Stomach (tissue), 8 donors: ENCODE measurements at regions not wholly inside any gene's neighbourhood (a gene's known extent, or its start where the extent isn't known, plus 50 kb on each side); places are given as distances from the start of the nearest gene placed in this dataset.

ENCODE experiments used
- DNase-seq, 2 donors: peaks; one replicate each; pipeline versions ENCODE4 v3.0.0 to v3.0.0-alpha.2; 2013 to 2019
- H3K27ac ChIP-seq, 5 donors: fragments of 200-600 bp in 4 of 5; sonication (generic) in 4 of 5; one replicate each; pipeline ENCODE4 v1.5.1; 2013 to 2019; ENCODE audit warnings: mild to moderate bottlenecking in 1 of 5, moderate library complexity in 1 of 5
- H3K27me3 ChIP-seq, 3 donors: fragments of 200-600 bp; sonication (generic); one replicate each; pipeline ENCODE4 v1.5.1; 2017 to 2019; ENCODE audit warnings: mixed run types in 1 of 3
- H3K36me3 ChIP-seq, 4 donors: fragments of 200-600 bp; sonication (generic); 1 replicate in 3 of 4; 2 replicates in 1 of 4; pipeline ENCODE4 v1.5.1; 2016 to 2019
- H3K4me1 ChIP-seq, 4 donors: fragments of 200-600 bp; sonication (generic); one replicate each; pipeline ENCODE4 v1.5.1; 2016 to 2019
- H3K4me3 ChIP-seq, 4 donors: fragments of 200-600 bp; sonication (generic) in 3 of 4; one replicate each; pipeline ENCODE4 v1.5.1; 2016 to 2019; ENCODE audit warnings: mild to moderate bottlenecking in 1 of 4
- H3K9me3 ChIP-seq, 4 donors: fragments of 200-600 bp; sonication (generic); one replicate each; pipeline ENCODE4 v1.5.1; 2016 to 2019
- EP300 ChIP-seq: sonication (generic); formaldehyde crosslinking; IDR thresholded peaks from one replicate; pipeline ENCODE4 v1.6.1; 2017; ENCODE audit warnings: antibody characterized with exemption
- POLR2A ChIP-seq, 4 donors: fragments of 450-650 bp; IDR thresholded peaks; one replicate each; pipeline ENCODE4 v1.6.1; 2016; ENCODE audit warnings: antibody characterized with exemption in 4 of 4, control low read depth in 2 of 4, mild to moderate bottlenecking in 1 of 4, moderate library complexity in 1 of 4
- POLR2AphosphoS5 ChIP-seq, 3 donors: sonication (generic); formaldehyde crosslinking; IDR thresholded peaks; one replicate each; pipeline ENCODE4 v1.6.1; 2016; ENCODE audit warnings: antibody characterized with exemption in 3 of 3
- WGBS, 5 donors: extraction: QIAGEN DNeasy Blood & Tissue Kit in 3 of 5; methylation state at CpG; one replicate each; pipeline versions ENCODE4 v1.1.5 to v1.1.7; 2013 to 2018; 5-methylcytosine and 5-hydroxymethylcytosine counted together
- intact Hi-C: fragments of 100-400 bp; cut with DNase I; formaldehyde crosslinking; loops from one replicate; pipeline ENCODE4 v1.15.1; 2023; ENCODE audit warnings: low total_unique reads
- TF ChIP-seq, protein P1 (sequence below), 7 experiments: fragments of 450-650 bp in 4 of 7; fragments of 200-600 bp in 3 of 7; sonication (generic) in 3 of 7; IDR thresholded peaks; one replicate each; pipeline ENCODE4 v1.5.1; 2016 to 2019; ENCODE audit warnings: antibody characterized with exemption in 7 of 7, control low read depth in 2 of 7, mild to moderate bottlenecking in 1 of 7
- donor health status: healthy with polysubstance abuse.
- donor health status: Bipolar disorder and iron deficiency.
- donor health status: healthy.

DNA sequence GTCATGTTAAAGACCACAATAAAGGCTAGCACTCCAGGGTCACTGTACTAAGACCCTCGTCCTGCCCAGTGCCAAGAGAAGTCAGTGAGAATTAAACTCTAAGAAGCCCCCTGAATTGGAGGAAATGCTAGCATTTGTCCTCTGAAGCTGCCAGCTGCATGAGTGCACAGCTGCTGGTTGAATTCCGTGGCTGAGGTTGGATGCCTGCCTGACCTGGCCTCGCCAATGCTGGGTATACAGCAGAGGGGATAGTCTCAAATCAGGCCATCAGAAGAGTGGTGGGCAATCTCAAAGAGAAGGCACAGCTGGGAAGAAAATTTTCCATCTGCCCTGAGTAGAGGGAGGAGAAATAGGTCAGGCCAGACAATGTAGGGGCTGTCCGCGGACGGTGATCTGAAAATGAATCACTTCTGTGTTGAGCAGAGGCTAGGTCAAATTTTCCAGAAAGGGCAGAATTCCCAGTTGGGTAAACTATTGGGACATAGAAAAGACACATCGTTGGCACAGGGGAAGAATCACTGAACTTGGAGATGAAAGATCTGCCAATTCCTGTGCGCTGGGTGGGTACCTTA is 110.5 kb upstream of the AGAP1 start:
- Histone ChIP-seq H3K36me3 (no peaks in the 10 kb centered on the region), H3K27ac (no peak overlapping the region), H3K4me3 (no peak overlapping the region), H3K9me3 (no peaks in the 10 kb centered on the region), H3K4me1 (no peaks in the 10 kb centered on the region), H3K27me3 (peaks cover 0 to 9% (median 0%) of the 10 kb centered on the region in 3 donors)
- DNase-seq = no peak
- intact Hi-C loops = no loop called here
- 87 to 91% (median 90%) methylated on average over 8 of the region's 8 CpGs for WGBS, 5 donors
- no peak for TF ChIP-seq EP300

DNA sequence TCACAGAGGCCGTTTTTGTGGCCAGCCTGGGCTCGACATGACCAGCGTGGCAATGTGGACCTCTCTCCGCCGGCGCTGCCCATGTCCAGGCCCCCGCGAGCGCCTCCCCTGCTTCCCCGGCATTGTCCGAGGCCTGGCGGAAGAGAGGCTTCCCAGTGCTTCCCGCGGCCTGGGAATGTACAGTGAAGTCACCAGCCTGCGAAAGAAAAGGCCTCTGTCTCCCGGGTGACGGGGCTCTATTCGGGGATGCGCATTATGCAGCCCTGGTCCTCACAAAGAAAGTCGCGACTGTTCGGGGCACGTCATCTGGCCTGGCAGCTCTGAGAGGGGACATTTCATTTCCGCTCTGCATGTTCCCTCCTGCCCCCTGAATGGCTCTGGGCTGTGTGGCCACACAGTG is 109.2 kb upstream of the AGAP1 start:
- no peaks in the 10 kb centered on the region for H3K36me3 ChIP-seq
- WGBS, 5 donors = 78 to 86% (median 85%) methylated on average over 23 to 24 of the region's 24 CpGs
- H3K4me3 ChIP-seq = no peak overlapping the region
- intact Hi-C loops = no loop called here
- H3K27ac ChIP-seq = no peak overlapping the region
- DNase-seq = peak in 1 of 2 donors; percentile 47
- H3K27me3 ChIP-seq = peaks cover 0 to 9% (median 0%) of the 10 kb centered on the region in 3 donors
- no peaks in the 10 kb centered on the region for H3K9me3 ChIP-seq
- no peaks in the 10 kb centered on the region for H3K4me1 ChIP-seq
- no peak for TF ChIP-seq POLR2AphosphoS5 (IDR thresholded peaks at IDR 0.05)
- no peak for TF ChIP-seq EP300
- no peak for TF ChIP-seq POLR2A (IDR thresholded peaks at IDR 0.05)
- TF ChIP-seq, protein P1, sequence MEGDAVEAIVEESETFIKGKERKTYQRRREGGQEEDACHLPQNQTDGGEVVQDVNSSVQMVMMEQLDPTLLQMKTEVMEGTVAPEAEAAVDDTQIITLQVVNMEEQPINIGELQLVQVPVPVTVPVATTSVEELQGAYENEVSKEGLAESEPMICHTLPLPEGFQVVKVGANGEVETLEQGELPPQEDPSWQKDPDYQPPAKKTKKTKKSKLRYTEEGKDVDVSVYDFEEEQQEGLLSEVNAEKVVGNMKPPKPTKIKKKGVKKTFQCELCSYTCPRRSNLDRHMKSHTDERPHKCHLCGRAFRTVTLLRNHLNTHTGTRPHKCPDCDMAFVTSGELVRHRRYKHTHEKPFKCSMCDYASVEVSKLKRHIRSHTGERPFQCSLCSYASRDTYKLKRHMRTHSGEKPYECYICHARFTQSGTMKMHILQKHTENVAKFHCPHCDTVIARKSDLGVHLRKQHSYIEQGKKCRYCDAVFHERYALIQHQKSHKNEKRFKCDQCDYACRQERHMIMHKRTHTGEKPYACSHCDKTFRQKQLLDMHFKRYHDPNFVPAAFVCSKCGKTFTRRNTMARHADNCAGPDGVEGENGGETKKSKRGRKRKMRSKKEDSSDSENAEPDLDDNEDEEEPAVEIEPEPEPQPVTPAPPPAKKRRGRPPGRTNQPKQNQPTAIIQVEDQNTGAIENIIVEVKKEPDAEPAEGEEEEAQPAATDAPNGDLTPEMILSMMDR (IDR thresholded peaks at IDR 0.05) = no peak

DNA sequence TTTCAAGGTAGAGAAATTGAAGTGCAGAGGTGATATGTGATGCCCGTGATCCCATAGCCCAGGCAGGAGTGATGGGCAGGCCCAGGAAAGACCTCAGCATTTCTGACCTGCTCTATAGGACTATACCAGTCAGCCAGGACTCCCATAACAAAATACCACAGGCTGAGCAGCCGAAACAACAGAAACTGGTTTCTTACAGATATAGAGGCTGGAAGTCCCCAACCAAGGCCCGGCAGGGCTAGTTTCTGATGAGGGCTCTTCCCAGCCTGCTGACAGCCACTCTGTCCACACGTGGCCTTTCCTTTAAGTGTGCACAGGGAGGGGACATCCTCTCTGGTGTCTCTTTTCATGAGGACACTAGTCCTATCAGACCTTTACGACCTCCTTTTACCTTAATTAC is 104.2 kb upstream of the AGAP1 start:
- Histone ChIP-seq H3K4me3 (no peak overlapping the region), H3K27me3 (peaks cover 0 to 25% (median 0%) of the 10 kb centered on the region in 3 donors), H3K27ac (no peak overlapping the region), H3K9me3 (no peaks in the 10 kb centered on the region), H3K4me1 (no peaks in the 10 kb centered on the region), H3K36me3 (no peaks in the 10 kb centered on the region)
- TF ChIP-seq, protein P1 (IDR thresholded peaks at IDR 0.05) = no peak
- TF ChIP-seq POLR2AphosphoS5 (IDR thresholded peaks at IDR 0.05) (no peak), POLR2A (IDR thresholded peaks at IDR 0.05) (no peak), EP300 (no peak)
- intact Hi-C loops = no loop called here
- DNase-seq = no peak
- WGBS, 5 donors = 86 to 91% (median 88%) methylated on average over 5 of the region's 5 CpGs

DNA sequence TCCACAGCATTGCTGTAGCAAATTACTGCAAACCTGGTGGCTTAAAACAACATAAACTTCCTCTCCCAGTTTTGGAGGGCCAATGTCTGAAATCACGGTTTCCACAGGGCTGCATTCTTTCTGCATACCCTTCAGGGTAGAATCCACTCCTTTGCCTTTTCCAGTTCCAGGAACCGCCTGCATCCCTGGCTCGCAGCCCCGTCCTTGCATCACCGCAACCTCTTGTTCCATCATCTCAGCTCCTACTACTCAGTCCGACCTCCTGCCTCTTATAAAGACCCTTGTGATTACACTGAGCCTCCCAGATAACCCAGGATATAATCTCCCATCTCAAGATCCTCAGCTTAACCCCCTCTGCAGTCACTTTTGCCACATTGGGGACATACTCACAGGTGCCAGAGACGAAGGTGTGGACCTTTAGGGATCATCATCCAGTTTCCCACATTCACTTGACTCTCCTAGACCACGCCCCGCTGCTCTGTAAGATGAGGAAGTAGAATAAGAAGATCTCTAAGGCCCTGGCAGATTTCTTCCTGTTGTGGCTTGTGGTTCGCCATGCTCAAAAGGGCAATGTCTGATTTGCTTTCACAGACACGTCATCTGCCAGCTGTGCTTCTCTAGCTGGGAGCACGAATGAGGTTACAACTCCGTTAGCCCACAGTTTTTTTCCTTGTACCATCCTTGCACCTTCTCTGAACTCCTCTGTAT is 103.6 kb upstream of the AGAP1 start:
- no peaks in the 10 kb centered on the region for H3K4me1 ChIP-seq
- H3K9me3 ChIP-seq = no peaks in the 10 kb centered on the region
- WGBS, 5 donors = 67 to 79% (median 75%) methylated on average over 13 of the region's 13 CpGs
- H3K36me3 ChIP-seq = no peaks in the 10 kb centered on the region
- no peak for TF ChIP-seq POLR2AphosphoS5 (IDR thresholded peaks at IDR 0.05)
- no peak for TF ChIP-seq POLR2A (IDR thresholded peaks at IDR 0.05)
- no peak for TF ChIP-seq EP300
- TF ChIP-seq, protein P1 (IDR thresholded peaks at IDR 0.05) = no peak
- intact Hi-C loops = no loop called here
- H3K4me3 ChIP-seq = no peak overlapping the region
- peaks cover 0 to 20% (median 0%) of the 10 kb centered on the region in 3 donors for H3K27me3 ChIP-seq
- no peak overlapping the region for H3K27ac ChIP-seq
- peak in 1 of 2 donors; percentile 40 for DNase-seq

DNA sequence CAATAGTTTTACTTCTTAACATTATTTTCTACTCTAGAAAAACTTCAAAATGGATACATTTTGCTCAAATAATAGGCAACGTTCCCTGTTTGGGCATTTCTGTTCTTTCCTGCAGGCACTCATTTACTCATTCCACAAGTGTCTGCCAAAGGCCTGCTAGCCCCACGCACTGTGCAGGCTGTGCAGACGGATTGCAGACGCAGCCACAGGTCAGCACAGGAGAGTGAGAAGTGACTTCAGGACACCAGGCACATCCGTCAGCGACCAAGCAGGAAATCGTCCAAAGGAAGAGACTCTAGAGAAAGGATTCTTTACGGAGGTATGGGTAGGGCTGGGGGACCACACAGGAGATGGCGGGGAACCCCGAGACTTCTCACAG is 103.0 kb upstream of the AGAP1 start:
- Histone ChIP-seq H3K27ac (no peak overlapping the region), H3K9me3 (no peaks in the 10 kb centered on the region), H3K4me1 (no peaks in the 10 kb centered on the region), H3K4me3 (no peak overlapping the region), H3K36me3 (no peaks in the 10 kb centered on the region), H3K27me3 (peaks cover 0 to 20% (median 0%) of the 10 kb centered on the region in 3 donors)
- intact Hi-C loops = no loop called here
- 66 to 79% (median 78%) methylated on average over 10 of the region's 10 CpGs for WGBS, 5 donors
- no peak for DNase-seq
- no peak for TF ChIP-seq POLR2A (IDR thresholded peaks at IDR 0.05)
